ENCODE measurements at regions not wholly inside any gene's neighbourhood (a gene's known extent, or its start where the extent isn't known, plus 50 kb on each side); places are given as distances from the start of the nearest gene placed in this dataset.
"Not testable (repeated sequence)": the region's sequence is repeated elsewhere in the genome, so short reads cannot be mapped to it uniquely, and the experiment has no call there.

GRCh38 chr21:14751602-14752344 lies 205.7 kb upstream of the SAMSN1 start:
- no peak overlapping the region for H3K9ac ChIP-seq (ENCODE audit: low read depth, low read length)
- no peak overlapping the region for H3K4me3 ChIP-seq (ENCODE audit: low read length)
- no peaks in the 10 kb centered on the region for H3K27me3 ChIP-seq (ENCODE audit: insufficient read depth, low read length)
- H3K9me3 ChIP-seq (ENCODE audit: insufficient read depth, low read depth, low read length), result no peaks in the 10 kb centered on the region
- H3K4me1 ChIP-seq (ENCODE audit: insufficient read depth, low read length), result no peaks in the 10 kb centered on the region
- no peak overlapping the region for H3K27ac ChIP-seq (ENCODE audit: low read length)
- no peaks in the 10 kb centered on the region for H3K36me3 ChIP-seq (ENCODE audit: insufficient read depth, low read depth, low read length)

GRCh38 chr21:14751011-14751410 lies 204.9 kb upstream of the SAMSN1 start:
- H3K27me3 ChIP-seq (ENCODE audit: insufficient read depth, low read length), result no peaks in the 10 kb centered on the region
- no peak overlapping the region for H3K9ac ChIP-seq (ENCODE audit: low read depth, low read length)
- no peaks in the 10 kb centered on the region for H3K9me3 ChIP-seq (ENCODE audit: insufficient read depth, low read depth, low read length)
- H3K4me1 ChIP-seq (ENCODE audit: insufficient read depth, low read length), result no peaks in the 10 kb centered on the region
- H3K4me3 ChIP-seq (ENCODE audit: low read length), result no peak overlapping the region
- no peak overlapping the region for H3K27ac ChIP-seq (ENCODE audit: low read length)
- H3K36me3 ChIP-seq (ENCODE audit: insufficient read depth, low read depth, low read length), result no peaks in the 10 kb centered on the region

GRCh38 chr21:14750041-14750440 lies 203.9 kb upstream of the SAMSN1 start:
- no peaks in the 10 kb centered on the region for H3K27me3 ChIP-seq (ENCODE audit: insufficient read depth, low read length)
- no peaks in the 10 kb centered on the region for H3K4me1 ChIP-seq (ENCODE audit: insufficient read depth, low read length)
- H3K36me3 ChIP-seq (ENCODE audit: insufficient read depth, low read depth, low read length), result no peaks in the 10 kb centered on the region
- no peak overlapping the region for H3K4me3 ChIP-seq (ENCODE audit: low read length)
- H3K9ac ChIP-seq (ENCODE audit: low read depth, low read length), result no peak overlapping the region
- H3K9me3 ChIP-seq (ENCODE audit: insufficient read depth, low read depth, low read length), result no peaks in the 10 kb centered on the region
- H3K27ac ChIP-seq (ENCODE audit: low read length), result no peak overlapping the region

GRCh38 chr21:14748662-14749061 lies 202.5 kb upstream of the SAMSN1 start:
- Histone ChIP-seq H3K4me3 (ENCODE audit: low read length) (no peak overlapping the region), H3K9me3 (ENCODE audit: insufficient read depth, low read depth, low read length) (no peaks in the 10 kb centered on the region; the same call in 1 of the 2 replicates), H3K4me1 (ENCODE audit: insufficient read depth, low read length) (no peaks in the 10 kb centered on the region), H3K9ac (ENCODE audit: low read depth, low read length) (no peak overlapping the region), H3K27me3 (ENCODE audit: insufficient read depth, low read length) (no peaks in the 10 kb centered on the region), H3K36me3 (ENCODE audit: insufficient read depth, low read depth, low read length) (no peaks in the 10 kb centered on the region), H3K27ac (ENCODE audit: low read length) (no peak overlapping the region)

GRCh38 chr21:14744368-14744767 lies 198.3 kb upstream of the SAMSN1 start:
- H3K4me3 ChIP-seq (ENCODE audit: low read length), result no peak overlapping the region
- H3K36me3 ChIP-seq (ENCODE audit: insufficient read depth, low read depth, low read length), result no peaks in the 10 kb centered on the region
- H3K4me1 ChIP-seq (ENCODE audit: insufficient read depth, low read length), result no peaks in the 10 kb centered on the region
- no peaks in the 10 kb centered on the region for H3K27me3 ChIP-seq (ENCODE audit: insufficient read depth, low read length)
- H3K9me3 ChIP-seq (ENCODE audit: insufficient read depth, low read depth, low read length), result no peaks in the 10 kb centered on the region; the same call in 1 of the 2 replicates
- H3K9ac ChIP-seq (ENCODE audit: low read depth, low read length), result no peak overlapping the region
- H3K27ac ChIP-seq (ENCODE audit: low read length), result no peak overlapping the region

GRCh38 chr21:14742119-14742518 lies 196.0 kb upstream of the SAMSN1 start:
- no peak overlapping the region for H3K4me3 ChIP-seq (ENCODE audit: low read length)
- H3K27ac ChIP-seq (ENCODE audit: low read length), result no peak overlapping the region
- H3K4me1 ChIP-seq (ENCODE audit: insufficient read depth, low read length), result no peaks in the 10 kb centered on the region
- H3K36me3 ChIP-seq (ENCODE audit: insufficient read depth, low read depth, low read length), result no peaks in the 10 kb centered on the region
- H3K27me3 ChIP-seq (ENCODE audit: insufficient read depth, low read length), result no peaks in the 10 kb centered on the region
- no peak overlapping the region for H3K9ac ChIP-seq (ENCODE audit: low read depth, low read length)
- no peaks in the 10 kb centered on the region; the same call in 1 of the 2 replicates for H3K9me3 ChIP-seq (ENCODE audit: insufficient read depth, low read depth, low read length)

GRCh38 chr21:14741256-14741655 lies 195.1 kb upstream of the SAMSN1 start:
- no peak overlapping the region for H3K9ac ChIP-seq (ENCODE audit: low read depth, low read length)
- no peaks in the 10 kb centered on the region for H3K27me3 ChIP-seq (ENCODE audit: insufficient read depth, low read length)
- H3K4me3 ChIP-seq (ENCODE audit: low read length), result no peak overlapping the region
- no peak overlapping the region for H3K27ac ChIP-seq (ENCODE audit: low read length)
- H3K4me1 ChIP-seq (ENCODE audit: insufficient read depth, low read length), result no peaks in the 10 kb centered on the region
- no peaks in the 10 kb centered on the region for H3K36me3 ChIP-seq (ENCODE audit: insufficient read depth, low read depth, low read length)
- H3K9me3 ChIP-seq (ENCODE audit: insufficient read depth, low read depth, low read length), result no peaks in the 10 kb centered on the region; the same call in 1 of the 2 replicates

GRCh38 chr21:14740692-14741091 lies 194.6 kb upstream of the SAMSN1 start:
- no peaks in the 10 kb centered on the region for H3K27me3 ChIP-seq (ENCODE audit: insufficient read depth, low read length)
- no peaks in the 10 kb centered on the region for H3K4me1 ChIP-seq (ENCODE audit: insufficient read depth, low read length)
- no peak overlapping the region for H3K9ac ChIP-seq (ENCODE audit: low read depth, low read length)
- no peaks in the 10 kb centered on the region for H3K36me3 ChIP-seq (ENCODE audit: insufficient read depth, low read depth, low read length)
- no peaks in the 10 kb centered on the region; the same call in 1 of the 2 replicates for H3K9me3 ChIP-seq (ENCODE audit: insufficient read depth, low read depth, low read length)
- H3K4me3 ChIP-seq (ENCODE audit: low read length), result no peak overlapping the region
- no peak overlapping the region for H3K27ac ChIP-seq (ENCODE audit: low read length)

GRCh38 chr21:14740116-14740515 lies 194.0 kb upstream of the SAMSN1 start:
- Histone ChIP-seq H3K4me3 (ENCODE audit: low read length) (no peak overlapping the region), H3K9ac (ENCODE audit: low read depth, low read length) (no peak overlapping the region), H3K36me3 (ENCODE audit: insufficient read depth, low read depth, low read length) (no peaks in the 10 kb centered on the region), H3K9me3 (ENCODE audit: insufficient read depth, low read depth, low read length) (no peaks in the 10 kb centered on the region; the same call in 1 of the 2 replicates), H3K4me1 (ENCODE audit: insufficient read depth, low read length) (no peaks in the 10 kb centered on the region), H3K27ac (ENCODE audit: low read length) (no peak overlapping the region), H3K27me3 (ENCODE audit: insufficient read depth, low read length) (no peaks in the 10 kb centered on the region)

GRCh38 chr21:14739590-14739989 lies 193.5 kb upstream of the SAMSN1 start:
- no peak overlapping the region for H3K27ac ChIP-seq (ENCODE audit: low read length)
- H3K9ac ChIP-seq (ENCODE audit: low read depth, low read length), result no peak overlapping the region
- H3K4me1 ChIP-seq (ENCODE audit: insufficient read depth, low read length), result no peaks in the 10 kb centered on the region

GRCh38 chr21:14738576-14738975 lies 192.5 kb upstream of the SAMSN1 start:
- not testable (repeated sequence) for H3K36me3 ChIP-seq (ENCODE audit: insufficient read depth, low read depth, low read length); H3K9me3 ChIP-seq (ENCODE audit: insufficient read depth, low read depth, low read length); H3K9ac ChIP-seq (ENCODE audit: low read depth, low read length); H3K27ac ChIP-seq (ENCODE audit: low read length); H3K27me3 ChIP-seq (ENCODE audit: insufficient read depth, low read length); H3K4me1 ChIP-seq (ENCODE audit: insufficient read depth, low read length); H3K4me3 ChIP-seq (ENCODE audit: low read length)

More at GRCh38 chr21:14739590-14739989, 193.5 kb upstream of the SAMSN1 start:
- Histone ChIP-seq H3K9me3 (ENCODE audit: insufficient read depth, low read depth, low read length) (no peaks in the 10 kb centered on the region; the same call in 1 of the 2 replicates), H3K27me3 (ENCODE audit: insufficient read depth, low read length) (no peaks in the 10 kb centered on the region), H3K36me3 (ENCODE audit: insufficient read depth, low read depth, low read length) (no peaks in the 10 kb centered on the region), H3K4me3 (ENCODE audit: low read length) (no peak overlapping the region)

GRCh38 chr21:14737922-14738321 lies 191.8 kb upstream of the SAMSN1 start:
- Histone ChIP-seq H3K27me3 (ENCODE audit: insufficient read depth, low read length) (no peaks in the 10 kb centered on the region), H3K9ac (ENCODE audit: low read depth, low read length) (no peak overlapping the region), H3K27ac (ENCODE audit: low read length) (no peak overlapping the region), H3K36me3 (ENCODE audit: insufficient read depth, low read depth, low read length) (no peaks in the 10 kb centered on the region), H3K4me1 (ENCODE audit: insufficient read depth, low read length) (no peaks in the 10 kb centered on the region), H3K4me3 (ENCODE audit: low read length) (no peak overlapping the region), H3K9me3 (ENCODE audit: insufficient read depth, low read depth, low read length) (no peaks in the 10 kb centered on the region)

Data from iPS-20b (cell line).